Cardiac septum (tissue), 1 donor: ENCODE measurements at regions not wholly inside any gene's neighbourhood (a gene's known extent, or its start where the extent isn't known, plus 50 kb on each side); places are given as distances from the start of the nearest gene placed in this dataset.

Source experiments
- DNase-seq: peaks from one replicate; pipeline ENCODE4 v3.0.0-alpha.2; 2020; ENCODE audit warnings: low spot score
- intact Hi-C: fragments of 100-400 bp; cut with DNase I; formaldehyde crosslinking; loops from one replicate; pipeline ENCODE4 v1.14.0; 2022
- donor health status: DM: no; HTN: no; CAD: no.

DNA sequence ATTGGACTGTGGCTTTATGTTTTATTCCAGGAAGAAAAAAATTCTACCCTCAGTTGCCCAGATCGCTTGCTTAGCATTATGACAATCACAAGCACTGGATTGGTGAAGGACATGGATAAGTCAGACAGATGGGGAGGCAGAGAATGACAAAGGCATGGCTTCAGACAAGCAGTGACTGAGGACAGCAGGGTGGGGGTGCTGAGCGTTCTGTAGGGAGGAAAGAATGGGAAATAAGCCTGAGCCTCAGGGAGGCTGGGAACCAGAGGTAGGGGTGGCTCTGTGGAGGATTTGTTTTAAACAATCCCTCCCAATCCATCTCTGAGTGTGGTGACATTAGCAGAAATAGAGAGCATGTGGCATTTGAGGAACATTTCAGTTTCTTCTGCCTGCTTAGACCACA lies 896.9 kb downstream of the CCSER2 start:
- no peak for DNase-seq
- intact Hi-C loops, result no loop called here

DNA sequence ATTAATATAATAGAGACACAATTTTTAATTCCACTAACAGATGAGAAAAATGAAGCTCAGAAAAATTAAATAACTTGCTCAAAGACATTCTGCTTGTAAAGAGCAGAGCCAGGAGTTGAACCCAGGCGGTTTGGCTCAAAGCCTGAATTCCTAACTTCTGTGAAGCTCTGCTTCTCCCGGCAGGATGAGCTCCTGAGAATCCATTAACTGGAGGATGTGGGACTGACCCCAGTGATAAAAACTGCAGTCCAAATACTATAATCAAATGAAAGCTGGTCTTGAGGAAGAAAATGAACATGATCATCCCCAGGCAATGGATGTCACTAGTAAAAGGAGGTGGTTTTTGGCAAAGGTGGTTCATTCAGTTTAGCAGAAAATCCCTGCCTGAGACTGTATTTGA lies 898.2 kb downstream of the CCSER2 start:
- no peak for DNase-seq
- intact Hi-C loops, result no loop called here

GRCh38 chr10:85228726-85229125 lies 900.3 kb downstream of the CCSER2 start:
- DNase-seq, result no peak
- intact Hi-C loops, result no loop called here

- intact Hi-C loops, result no loop called here
- no peak for DNase-seq
Measured at GRCh38 chr10:85231534-85232270, 903.3 kb downstream of the CCSER2 start.

DNA sequence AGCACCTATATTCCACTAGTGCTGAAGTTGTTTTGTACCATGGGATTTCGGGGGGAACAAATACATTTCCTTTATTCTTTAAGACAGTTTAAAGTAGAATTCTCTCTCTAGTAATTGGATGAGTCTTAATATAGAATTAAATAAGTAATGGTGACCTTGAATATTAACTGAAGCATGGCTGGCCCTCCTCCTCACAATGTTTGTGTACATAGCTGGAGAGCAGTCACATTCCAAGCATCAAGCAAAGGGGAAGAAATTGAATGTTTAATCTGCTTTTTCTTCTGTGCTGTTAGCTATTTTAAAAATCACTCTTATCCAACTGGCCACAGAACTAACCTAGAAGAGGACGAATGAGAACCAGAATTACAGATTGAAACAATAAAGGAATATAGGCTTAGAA lies 906.9 kb downstream of the CCSER2 start:
- intact Hi-C loops, result no loop called here
- no peak for DNase-seq

DNA sequence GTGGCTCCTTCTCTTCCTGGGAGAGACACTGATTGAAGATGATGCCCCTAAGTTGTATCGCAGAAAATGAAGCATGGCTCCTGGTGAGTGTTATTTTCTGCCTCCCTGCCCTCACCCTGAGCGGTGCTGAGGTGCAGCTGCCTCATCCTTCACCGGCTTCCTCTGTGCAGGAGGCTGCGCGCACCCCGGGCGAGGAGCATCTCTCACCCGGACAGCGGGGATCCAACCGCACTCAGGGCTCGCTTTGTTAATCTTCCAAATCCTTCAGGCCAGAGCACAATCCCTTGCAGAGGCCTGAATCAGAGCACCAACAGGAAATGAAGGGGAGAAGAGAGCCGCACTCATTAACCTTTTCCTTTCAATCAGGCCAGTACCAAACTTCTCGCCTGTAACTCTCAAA lies 910.3 kb downstream of the CCSER2 start:
- DNase-seq, result no peak
- intact Hi-C loops, result no loop called here

DNA sequence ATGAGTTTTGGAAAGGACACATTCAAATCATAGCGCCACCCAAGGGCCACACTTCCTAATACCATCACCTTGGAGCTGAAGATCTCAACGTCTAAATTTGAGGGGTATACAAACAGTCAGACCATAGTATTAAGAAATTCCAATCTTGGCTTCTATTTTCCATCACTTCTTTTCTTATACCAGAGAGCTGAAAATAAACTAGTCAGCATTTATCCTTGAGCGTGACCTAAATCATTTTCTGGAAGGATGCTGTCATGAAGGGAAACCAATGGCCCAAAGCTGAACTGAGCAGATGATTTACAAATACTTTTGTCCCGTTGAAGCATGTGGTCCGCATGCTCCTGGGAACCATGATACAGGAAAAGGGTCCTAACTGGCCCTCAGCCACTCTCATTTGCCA lies 921.9 kb downstream of the CCSER2 start:
- no peak for DNase-seq
- intact Hi-C loops, result no loop called here

DNA sequence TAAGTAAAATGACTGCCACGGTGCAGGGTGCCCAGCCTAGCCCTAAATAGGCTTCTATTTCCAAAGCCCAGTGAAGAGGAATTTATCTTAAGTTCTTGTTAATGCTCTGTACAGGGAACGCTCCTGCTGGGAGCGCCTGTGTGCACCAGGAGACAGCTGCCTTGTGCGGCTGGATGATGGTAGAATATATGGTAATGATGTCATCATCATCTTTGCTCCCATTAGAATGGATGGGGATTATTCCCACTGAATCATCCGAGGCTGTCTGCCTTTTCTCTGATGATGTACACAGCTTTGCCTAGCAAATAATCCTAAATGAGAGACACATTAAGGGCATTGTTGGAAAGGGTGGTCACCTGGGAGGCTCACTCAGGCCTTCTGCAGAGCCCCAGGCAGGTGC lies 928.1 kb downstream of the CCSER2 start:
- no peak for DNase-seq
- intact Hi-C loops, result no loop called here

DNA sequence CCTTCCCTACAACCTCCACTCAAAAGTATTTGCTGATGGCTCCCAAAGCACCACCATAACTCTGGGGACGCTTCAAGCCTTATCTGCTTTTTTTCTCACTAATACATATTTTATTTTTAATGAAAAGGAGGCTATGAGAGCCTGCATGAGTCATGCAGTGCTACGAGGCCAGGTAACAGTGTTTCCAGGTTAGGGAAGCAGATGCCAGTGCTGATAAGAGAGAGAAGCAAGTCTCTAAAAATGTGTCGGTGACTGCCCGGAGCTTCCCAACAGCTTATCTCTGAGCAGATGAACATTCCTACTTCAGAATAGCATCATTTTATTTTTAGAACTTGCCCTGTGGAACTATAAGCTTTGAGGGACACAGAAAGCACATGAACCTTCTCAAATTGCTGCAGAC lies 931.5 kb downstream of the CCSER2 start:
- DNase-seq, result no peak
- intact Hi-C loops, result no loop called here

DNA sequence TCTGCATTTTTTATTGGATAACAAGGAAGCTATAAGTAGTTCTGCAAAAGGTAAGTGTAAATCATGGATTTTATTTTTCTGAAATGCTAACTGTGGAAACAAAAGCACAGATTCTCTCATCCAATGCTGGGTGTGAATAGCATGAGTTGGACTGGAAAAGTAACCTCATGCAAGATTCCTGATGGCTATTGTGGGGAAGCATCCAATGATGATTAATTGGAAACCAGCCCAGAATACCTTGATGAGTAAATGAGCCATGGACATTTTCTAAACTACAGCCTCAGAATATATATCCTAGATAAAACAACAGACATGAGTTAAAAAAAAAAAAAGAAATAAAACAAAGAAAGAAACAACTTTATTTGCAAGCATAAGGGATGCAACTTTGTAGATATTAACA lies 934.6 kb downstream of the CCSER2 start:
- DNase-seq, result no peak
- intact Hi-C loops, result no loop called here

- DNase-seq, result no peak
- intact Hi-C loops, result no loop called here
Measured at GRCh38 chr10:85265121-85265520, 936.7 kb downstream of the CCSER2 start.

GRCh38 chr10:85266808-85267207 lies 938.4 kb downstream of the CCSER2 start:
- no peak for DNase-seq
- intact Hi-C loops, result no loop called here

GRCh38 chr10:85280014-85280413 lies 951.6 kb downstream of the CCSER2 start:
- intact Hi-C loops, result no loop called here
- no peak for DNase-seq

DNA sequence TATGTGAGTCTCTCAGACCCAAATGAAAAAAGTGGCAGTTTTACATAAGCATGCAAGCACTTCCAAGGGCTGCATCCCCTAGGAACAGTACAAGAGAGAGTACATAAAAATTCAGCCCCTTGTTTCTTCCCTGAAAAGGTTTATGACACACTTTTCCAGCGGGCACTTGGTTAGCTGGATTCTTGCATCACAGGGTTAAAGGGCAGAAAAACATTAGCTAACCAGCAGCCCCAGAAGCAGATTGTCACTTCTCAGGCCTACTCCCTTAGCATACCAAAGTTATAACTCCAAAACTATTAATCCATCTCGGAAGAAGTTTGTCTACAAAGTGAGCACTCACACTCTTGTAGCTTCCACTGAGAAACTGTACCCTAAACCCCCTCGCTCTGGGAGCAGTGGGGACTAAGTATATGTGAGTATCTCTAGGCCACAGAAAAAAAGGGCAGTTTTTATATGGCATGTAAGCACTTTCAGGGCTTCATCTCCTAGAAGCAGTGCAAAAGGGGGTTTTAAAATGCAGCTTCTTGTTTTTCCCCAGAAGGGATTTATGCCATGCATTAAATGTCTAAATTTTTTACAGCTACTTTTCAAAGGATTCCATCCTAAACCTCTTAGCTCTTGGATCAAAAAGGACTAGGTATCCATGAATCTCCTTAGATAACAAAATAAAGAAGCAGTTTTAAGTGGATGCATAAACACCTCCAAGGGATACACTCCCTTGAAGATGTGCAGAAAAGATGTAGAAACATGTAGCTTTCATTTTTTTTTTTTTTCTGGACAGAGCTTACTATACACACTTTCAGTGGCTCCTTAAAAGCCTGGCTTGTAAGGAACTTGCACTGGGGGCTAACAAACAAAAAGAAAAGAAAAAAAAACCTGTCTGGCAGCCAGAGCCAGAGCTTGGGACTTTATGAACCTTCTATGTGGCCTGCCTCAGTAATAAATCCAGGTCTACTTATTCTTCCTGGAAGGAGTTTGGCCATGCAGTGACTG lies 956.7 kb downstream of the CCSER2 start:
- intact Hi-C loops, result no loop called here
- DNase-seq, result no peak

DNA sequence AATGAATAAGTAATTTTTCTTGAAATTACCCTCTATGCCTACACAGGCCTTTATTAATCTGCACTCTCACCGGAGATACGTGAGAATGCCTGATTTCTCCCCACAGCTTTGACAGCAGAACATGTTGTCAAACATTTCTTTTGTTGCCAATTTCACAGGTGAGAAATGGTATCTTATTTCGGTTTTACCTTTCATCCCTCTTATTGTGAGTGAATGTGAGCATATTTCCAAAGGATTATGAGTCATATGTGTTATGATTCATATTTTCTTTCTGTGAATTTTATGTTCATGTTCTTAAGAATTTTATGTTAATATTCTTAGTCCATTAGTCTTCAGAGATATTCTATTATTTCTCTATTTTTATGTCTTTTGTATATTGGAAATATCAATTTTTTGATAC lies 965.1 kb downstream of the CCSER2 start:
- DNase-seq, result no peak
- intact Hi-C loops, result no loop called here

GRCh38 chr10:85311613-85312337 lies 983.4 kb downstream of the CCSER2 start:
- intact Hi-C loops, result no loop called here
- no peak for DNase-seq

DNA sequence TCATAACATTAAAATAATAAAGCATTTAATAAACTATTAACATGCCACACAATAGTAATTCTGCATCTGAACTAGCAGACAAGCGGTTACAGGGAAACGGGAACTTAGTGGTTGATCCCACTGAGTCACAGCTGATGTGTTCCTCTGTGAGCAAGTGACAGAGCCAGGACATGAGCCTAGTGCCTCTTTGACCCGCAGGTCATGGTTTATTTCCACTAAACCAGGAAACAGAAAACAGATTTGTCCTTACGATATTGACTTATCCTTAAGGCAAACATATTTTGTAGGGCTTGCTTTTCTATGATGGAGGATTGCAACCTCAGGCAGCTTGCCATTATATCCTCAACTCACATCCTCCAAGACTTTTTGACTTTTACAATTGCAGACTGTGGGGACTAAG lies 987.3 kb downstream of the CCSER2 start:
- intact Hi-C loops, result no loop called here
- no peak for DNase-seq

GRCh38 chr10:85316276-85316675 lies 987.9 kb downstream of the CCSER2 start:
- no peak for DNase-seq
- intact Hi-C loops, result no loop called here

DNA sequence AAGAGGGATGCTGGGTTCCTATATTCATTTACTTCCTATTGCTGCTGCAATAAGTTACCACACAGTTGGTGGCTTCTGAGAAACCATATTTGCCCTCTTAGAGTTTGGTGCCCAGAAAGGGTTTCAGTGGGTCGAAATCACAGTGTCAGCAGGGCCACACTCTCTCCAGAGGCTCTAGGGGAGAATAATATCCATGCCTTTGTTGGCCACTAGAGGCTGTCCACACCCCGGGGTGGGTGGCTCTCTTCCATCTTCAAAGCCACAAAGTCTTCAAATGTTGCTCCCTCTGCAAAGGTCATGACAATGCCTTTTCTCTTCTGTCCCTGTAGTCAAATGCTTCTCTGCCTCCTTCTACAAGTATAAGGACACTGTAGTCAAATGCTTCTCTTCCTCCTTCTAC lies 989.4 kb downstream of the CCSER2 start:
- intact Hi-C loops, result no loop called here
- no peak for DNase-seq
